Aorta (tissue), 5 donors: ENCODE measurements at regions not wholly inside any gene's neighbourhood (a gene's known extent, or its start where the extent isn't known, plus 50 kb on each side); places are given as distances from the start of the nearest gene placed in this dataset.

ENCODE experiments used
- ATAC-seq: fragments of 200-7000 bp; cut with Tn5 transposase; one replicate; pipeline ENCODE4 v1.9.1; 2022; ENCODE audit warnings: moderate library complexity; ENCODE audit not compliant: low FRiP score
- DNase-seq, 2 donors: peaks; one replicate each; pipeline ENCODE4 v3.0.0-alpha.2; 2020
- H3K27ac ChIP-seq, 2 donors: one replicate each; pipeline ENCODE4 v1.5.1; 2013; ENCODE audit warnings: low read length in 2 of 2, mild to moderate bottlenecking in 2 of 2, moderate library complexity in 2 of 2, control low read depth in 1 of 2, inconsistent platforms in 1 of 2, low read depth in 1 of 2
- H3K27me3 ChIP-seq, 2 donors: one replicate each; pipeline ENCODE4 v1.6.1; 2013; ENCODE audit warnings: control low read depth in 1 of 2, low read length in 1 of 2, mild to moderate bottlenecking in 1 of 2, moderate library complexity in 1 of 2; ENCODE audit not compliant: insufficient read depth in 2 of 2, control insufficient read depth in 1 of 2
- H3K36me3 ChIP-seq, 2 donors: one replicate each; pipeline ENCODE4 v1.6.1; 2013; ENCODE audit warnings: control low read depth in 1 of 2, low read length in 1 of 2, mild to moderate bottlenecking in 1 of 2; ENCODE audit not compliant: insufficient read depth in 2 of 2, control insufficient read depth in 1 of 2
- H3K4me1 ChIP-seq, 2 donors: one replicate each; pipeline ENCODE4 v1.6.1; 2013; ENCODE audit warnings: low read length in 2 of 2, control low read depth in 1 of 2, mild to moderate bottlenecking in 1 of 2, moderate library complexity in 1 of 2; ENCODE audit not compliant: insufficient read depth in 2 of 2, control insufficient read depth in 1 of 2
- H3K4me3 ChIP-seq, 2 donors: one replicate each; pipeline ENCODE4 v1.5.1; 2013; ENCODE audit warnings: low read length in 2 of 2, control low read depth in 1 of 2, mild to moderate bottlenecking in 1 of 2
- H3K9me3 ChIP-seq: one replicate; pipeline ENCODE4 v1.6.1; 2013; ENCODE audit warnings: mild to moderate bottlenecking, low read length; ENCODE audit not compliant: control insufficient read depth
- WGBS, 2 donors: extraction: QIAGEN DNeasy Blood & Tissue Kit; methylation state at CpG; one replicate each; pipeline ENCODE4 v1.1.7; 2013; 5-methylcytosine and 5-hydroxymethylcytosine counted together
- intact Hi-C, 2 donors: fragments of 100-400 bp; cut with DNase I; formaldehyde crosslinking; loops; one replicate each; pipeline versions ENCODE4 v1.14.2 to v1.15.0; 2022
- donor health status: healthy with polysubstance abuse.
- donor health status: Bipolar disorder and iron deficiency.
- donor health status: DM: no; HTN: no; CAD: no.
- donor health status: DM: no; HTN: no; CAD: no.
- donor health status: DM: yes; HTN: yes; CAD: no.

- no peak overlapping the region for H3K27ac ChIP-seq
- H3K36me3 ChIP-seq = no peaks in the 10 kb centered on the region
- intact Hi-C loops = no loop called here
- ATAC-seq (no peak), DNase-seq (no peak)
- H3K9me3 ChIP-seq = no peaks in the 10 kb centered on the region
- H3K4me3 ChIP-seq = no peak overlapping the region
- no peaks in the 10 kb centered on the region for H3K27me3 ChIP-seq
- WGBS, 2 donors = 92 to 93% methylated on average over 5 of the region's 5 CpGs
- no peaks in the 10 kb centered on the region for H3K4me1 ChIP-seq
Measured at GRCh38 chr5:135707302-135707701, 127.2 kb upstream of the SLC25A48 start.

GRCh38 chr5:135706893-135707292 lies 127.6 kb upstream of the SLC25A48 start:
- H3K4me3 ChIP-seq = no peak overlapping the region

GRCh38 chr5:135706474-135706873 lies 127.7 kb upstream of the CXCL14 start:
- H3K4me3 ChIP-seq = no peak overlapping the region
- H3K9me3 ChIP-seq = no peaks in the 10 kb centered on the region
- ATAC-seq = no peak
- no peaks in the 10 kb centered on the region for H3K36me3 ChIP-seq
- no peaks in the 10 kb centered on the region for H3K4me1 ChIP-seq
- H3K27me3 ChIP-seq = no peaks in the 10 kb centered on the region
- no peak for DNase-seq
- 92% methylated on average over 8 of the region's 8 CpGs for WGBS, 2 donors
- no peak overlapping the region for H3K27ac ChIP-seq
- intact Hi-C loops = no loop called here

More at GRCh38 chr5:135706893-135707292, 127.6 kb upstream of the SLC25A48 start:
- Histone ChIP-seq H3K27me3 (no peaks in the 10 kb centered on the region), H3K36me3 (no peaks in the 10 kb centered on the region), H3K9me3 (no peaks in the 10 kb centered on the region), H3K4me1 (no peaks in the 10 kb centered on the region), H3K27ac (no peak overlapping the region)
- 85 to 86% methylated on average over 4 of the region's 4 CpGs for WGBS, 2 donors
- no peak for ATAC-seq
- intact Hi-C loops = no loop called here
- DNase-seq = no peak

GRCh38 chr5:135705941-135706466 lies 127.2 kb upstream of the CXCL14 start:
- intact Hi-C loops = no loop called here
- H3K27me3 ChIP-seq = no peaks in the 10 kb centered on the region
- no peaks in the 10 kb centered on the region for H3K9me3 ChIP-seq
- H3K27ac ChIP-seq = no peak overlapping the region
- no peaks in the 10 kb centered on the region for H3K4me1 ChIP-seq
- H3K36me3 ChIP-seq = no peaks in the 10 kb centered on the region
- ATAC-seq (no peak), DNase-seq (no peak)
- WGBS, 2 donors = 73 to 75% methylated on average over 5 of the region's 5 CpGs
- H3K4me3 ChIP-seq = no peak overlapping the region

- ATAC-seq = no peak
- intact Hi-C loops = no loop called here
Measured at GRCh38 chr5:135705141-135705631, 126.4 kb upstream of the CXCL14 start.

GRCh38 chr5:135704616-135705015 lies 125.8 kb upstream of the CXCL14 start:
- H3K27ac ChIP-seq = no peak overlapping the region
- H3K4me3 ChIP-seq = no peak overlapping the region
- no peaks in the 10 kb centered on the region for H3K36me3 ChIP-seq
- intact Hi-C loops = no loop called here
- 48 to 55% methylated on average over 2 of the region's 2 CpGs for WGBS, 2 donors
- no peaks in the 10 kb centered on the region for H3K9me3 ChIP-seq
- no peaks in the 10 kb centered on the region for H3K4me1 ChIP-seq
- ATAC-seq (no peak), DNase-seq (no peak)
- H3K27me3 ChIP-seq = no peaks in the 10 kb centered on the region

More at GRCh38 chr5:135705141-135705631, 126.4 kb upstream of the CXCL14 start:
- 43 to 44% methylated on average over 5 of the region's 5 CpGs for WGBS, 2 donors
- H3K4me1 ChIP-seq = no peaks in the 10 kb centered on the region
- no peaks in the 10 kb centered on the region for H3K27me3 ChIP-seq
- DNase-seq = no peak
- no peaks in the 10 kb centered on the region for H3K36me3 ChIP-seq
- H3K4me3 ChIP-seq = no peak overlapping the region
- no peak overlapping the region for H3K27ac ChIP-seq
- H3K9me3 ChIP-seq = no peaks in the 10 kb centered on the region

- 77 to 78% methylated on average over 4 of the region's 4 CpGs for WGBS, 2 donors
- Histone ChIP-seq H3K36me3 (no peaks in the 10 kb centered on the region), H3K27ac (no peak overlapping the region), H3K4me1 (no peaks in the 10 kb centered on the region), H3K9me3 (no peaks in the 10 kb centered on the region), H3K27me3 (no peaks in the 10 kb centered on the region), H3K4me3 (no peak overlapping the region)
- DNase-seq (no peak), ATAC-seq (no peak)
- intact Hi-C loops = no loop called here
Measured at GRCh38 chr5:135703016-135703550, 124.3 kb upstream of the CXCL14 start.

GRCh38 chr5:135702191-135702590 lies 123.4 kb upstream of the CXCL14 start:
- intact Hi-C loops = no loop called here
- Histone ChIP-seq H3K27ac (no peak overlapping the region), H3K9me3 (no peaks in the 10 kb centered on the region), H3K27me3 (no peaks in the 10 kb centered on the region), H3K4me1 (no peaks in the 10 kb centered on the region), H3K36me3 (no peaks in the 10 kb centered on the region), H3K4me3 (no peak overlapping the region)
- DNase-seq = no peak
- no peak for ATAC-seq
- WGBS, 2 donors = 89 to 91% methylated on average over 6 of the region's 6 CpGs

- H3K27ac ChIP-seq = no peak overlapping the region
- no peaks in the 10 kb centered on the region for H3K4me1 ChIP-seq
- DNase-seq (no peak), ATAC-seq (no peak)
- WGBS, 2 donors = 75 to 89% methylated on average over 4 of the region's 4 CpGs
- no peak overlapping the region for H3K4me3 ChIP-seq
- intact Hi-C loops = no loop called here
- no peaks in the 10 kb centered on the region for H3K9me3 ChIP-seq
- H3K27me3 ChIP-seq = no peaks in the 10 kb centered on the region
- no peaks in the 10 kb centered on the region for H3K36me3 ChIP-seq
Measured at GRCh38 chr5:135700731-135701130, 121.9 kb upstream of the CXCL14 start.
